ENCODE measurements at regions not wholly inside any gene's neighbourhood (a gene's known extent, or its start where the extent isn't known, plus 50 kb on each side); places are given as distances from the start of the nearest gene placed in this dataset.

- Histone ChIP-seq H2BK20ac (ENCODE audit: low read depth, low read length) (no peak overlapping the region), H3K4ac (ENCODE audit: low read depth, low read length) (no peak overlapping the region), H3K9ac (ENCODE audit: low read depth, low read length) (no peak overlapping the region), H3K18ac (ENCODE audit: low read depth, low read length) (no peak overlapping the region), H2AFZ (replicated peaks; ENCODE audit: low read length, poor library complexity) (peak overlapping the region; percentile 70), H2AK9ac (replicated peaks; ENCODE audit: low read depth, low read length, poor library complexity) (peak overlapping the region; percentile 33), H4K91ac (ENCODE audit: insufficient read depth, low read depth, low read length) (no peak overlapping the region), H3K79me1 (ENCODE audit: low read depth in 1 of 2, low read length in 2 of 2) (no peaks in the 10 kb centered on the region), H2BK5ac (ENCODE audit: low read depth, low read length, poor library complexity, severe bottlenecking) (no peak overlapping the region), H2BK15ac (ENCODE audit: low read depth, low read length) (no peak overlapping the region), H3K23ac (ENCODE audit: low read depth, low read length) (no peak overlapping the region), H3K9me1 (ENCODE audit: insufficient read depth, low read length) (no peaks in the 10 kb centered on the region), H4K20me1 (ENCODE audit: insufficient read depth, low read length) (no peaks in the 10 kb centered on the region), H3K27me3 (ENCODE audit: control insufficient read depth, insufficient read depth, low read length) (peaks cover 16% of the 10 kb centered on the region), H3K4me3 (ENCODE audit: insufficient read depth, low read depth, low read length) (peak overlapping the region; percentile 3; the same call in 1 of the 2 replicates), H3K36me3 (ENCODE audit: control insufficient read depth, insufficient read depth, low read length) (no peaks in the 10 kb centered on the region), H3K9me3 (ENCODE audit: control insufficient read depth, insufficient read depth, low read length) (no peaks in the 10 kb centered on the region), H3K27ac (ENCODE audit: insufficient read depth, low read length) (no peak overlapping the region), H4K8ac (ENCODE audit: low read depth in 2 of 2, low read length in 2 of 2) (no peak overlapping the region), H2AK5ac (ENCODE audit: low read depth, low read length) (no peak overlapping the region), H4K5ac (ENCODE audit: low read depth, low read length) (no peak overlapping the region), H2BK120ac (ENCODE audit: low read depth, low read length) (no peak overlapping the region), H3K4me1 (ENCODE audit: control insufficient read depth, insufficient read depth, low read length) (no peaks in the 10 kb centered on the region), H3K56ac (ENCODE audit: extremely low read depth, insufficient read depth, low read length) (no peak overlapping the region), H3K4me2 (ENCODE audit: low read depth, low read length) (no peak overlapping the region; the same call in 1 of the 2 replicates), H3K14ac (replicated peaks; ENCODE audit: low read depth, low read length) (no peak overlapping the region)
- in situ Hi-C loops (cut with MboI; ENCODE audit: low sequenced_read_pairs) (no loop called here), dilution Hi-C loops (cut with HindIII; ENCODE audit: low sequenced_read_pairs, unreplicated experiment) (no loop called here), intact Hi-C loops (cut with micrococcal nuclease) (no loop called here)
- 0% methylated on average over 61 of the region's 123 CpGs; no CpG with 5 or more reads in 1 of the 2 experiments for WGBS, 2 experiments (ENCODE audit: extremely low coverage in 2 of 2, insufficient read length in 1 of 2)
- BruUV-seq (replicated peaks), result no TSS peak
- no peak for DNase-seq
- TF ChIP-seq RAD21 (IDR thresholded peaks at IDR 0.05; ENCODE audit: low read length) (no peak), RFX5 (IDR thresholded peaks at IDR 0.05; ENCODE audit: low read depth, low read length) (no peak), RCOR1 (IDR thresholded peaks at IDR 0.05; ENCODE audit: insufficient replicate concordance, low read length) (no peak), USF2 (IDR thresholded peaks at IDR 0.05; ENCODE audit: low read depth, low read length) (no peak), CEBPB (IDR thresholded peaks at IDR 0.05; ENCODE audit: low read depth, low read length) (no peak)
- ATAC-seq (ENCODE audit: low read depth), result no peak
- ChIA-PET CTCF (no interaction called here), POLR2A (ENCODE audit: unreplicated experiment) (interaction anchor here (0.6 kb wide), 1 partner anchor 1153 kb away, joined by 5 read pairs; no protein-coding TSS in a partner anchor)
Observed at GRCh38 chr2:91477731-91478672, 2786.5 kb downstream of the RPIA start.

Measured in IMR-90 (cell line).